ENCODE measurements at regions not wholly inside any gene's neighbourhood (a gene's known extent, or its start where the extent isn't known, plus 50 kb on each side); places are given as distances from the start of the nearest gene placed in this dataset.

DNA sequence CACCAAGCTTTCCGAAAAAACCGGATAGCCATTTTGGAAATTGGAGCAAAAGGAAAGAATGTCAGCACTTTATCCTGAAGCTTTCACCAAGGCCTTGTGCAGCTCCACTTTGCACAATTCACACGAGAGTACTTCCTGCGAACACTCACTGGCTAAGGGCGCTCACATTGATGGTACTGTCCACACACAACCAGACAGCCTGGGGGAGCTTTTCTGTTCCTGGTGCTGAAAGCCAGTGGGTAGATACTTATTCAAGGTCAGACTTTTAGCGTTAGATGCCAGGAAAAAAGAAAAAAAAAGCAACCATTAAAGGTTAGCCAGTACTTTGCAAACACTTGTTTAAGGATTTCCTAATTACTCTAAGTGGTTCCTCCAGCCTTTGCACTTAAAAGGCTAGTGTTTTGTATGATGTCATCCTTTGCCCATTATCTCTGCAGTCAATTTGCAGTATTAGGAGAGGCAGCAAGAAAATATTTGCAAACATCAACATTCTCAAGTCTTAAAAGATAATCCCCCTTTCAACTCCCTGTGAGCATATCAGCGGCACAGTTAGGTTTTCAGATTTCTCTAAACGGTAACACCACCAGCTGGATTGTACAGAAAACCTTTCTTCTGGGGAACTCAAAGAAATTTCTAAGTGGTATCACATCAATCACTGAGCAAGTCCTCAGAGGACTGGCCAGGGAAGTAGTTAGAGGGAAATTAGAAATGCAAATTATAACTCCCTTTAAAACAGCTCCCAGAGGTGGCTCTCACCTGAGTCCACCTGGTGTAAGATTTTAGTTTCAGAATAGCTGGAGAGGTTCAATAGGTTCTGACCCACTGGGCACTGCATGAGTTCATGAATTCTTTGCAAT lies 243.4 kb upstream of the IRX5 start:
- TF ChIP-seq, protein P1, sequence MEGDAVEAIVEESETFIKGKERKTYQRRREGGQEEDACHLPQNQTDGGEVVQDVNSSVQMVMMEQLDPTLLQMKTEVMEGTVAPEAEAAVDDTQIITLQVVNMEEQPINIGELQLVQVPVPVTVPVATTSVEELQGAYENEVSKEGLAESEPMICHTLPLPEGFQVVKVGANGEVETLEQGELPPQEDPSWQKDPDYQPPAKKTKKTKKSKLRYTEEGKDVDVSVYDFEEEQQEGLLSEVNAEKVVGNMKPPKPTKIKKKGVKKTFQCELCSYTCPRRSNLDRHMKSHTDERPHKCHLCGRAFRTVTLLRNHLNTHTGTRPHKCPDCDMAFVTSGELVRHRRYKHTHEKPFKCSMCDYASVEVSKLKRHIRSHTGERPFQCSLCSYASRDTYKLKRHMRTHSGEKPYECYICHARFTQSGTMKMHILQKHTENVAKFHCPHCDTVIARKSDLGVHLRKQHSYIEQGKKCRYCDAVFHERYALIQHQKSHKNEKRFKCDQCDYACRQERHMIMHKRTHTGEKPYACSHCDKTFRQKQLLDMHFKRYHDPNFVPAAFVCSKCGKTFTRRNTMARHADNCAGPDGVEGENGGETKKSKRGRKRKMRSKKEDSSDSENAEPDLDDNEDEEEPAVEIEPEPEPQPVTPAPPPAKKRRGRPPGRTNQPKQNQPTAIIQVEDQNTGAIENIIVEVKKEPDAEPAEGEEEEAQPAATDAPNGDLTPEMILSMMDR (IDR thresholded peaks at IDR 0.05; ENCODE audit: low read depth, low read length) = no peak

DNA sequence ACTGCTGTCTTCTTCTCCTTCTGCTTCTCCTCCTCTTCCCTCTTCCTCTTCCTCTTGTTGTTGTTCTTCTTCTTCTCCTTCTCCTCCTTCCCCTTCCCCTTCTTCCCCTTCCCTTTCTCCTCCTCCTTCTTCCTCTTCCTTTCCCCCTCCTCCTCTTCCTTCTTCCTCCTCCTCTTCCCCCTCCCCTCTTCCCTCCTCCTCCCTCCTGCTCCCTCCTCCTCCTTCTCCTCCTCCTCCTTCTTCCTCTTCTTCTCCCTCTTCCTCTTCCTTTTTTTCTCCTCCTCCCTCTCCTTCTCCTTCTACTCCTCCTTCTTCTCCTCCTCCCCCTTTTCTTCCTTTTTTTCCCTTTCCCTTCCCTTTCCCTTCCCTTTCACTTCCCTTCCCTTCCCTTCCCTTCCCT lies 245.0 kb upstream of the IRX5 start:
- TF ChIP-seq, protein P1 (IDR thresholded peaks at IDR 0.05; ENCODE audit: low read depth, low read length) = no peak
- in situ Hi-C loops (cut with HindIII; ENCODE audit: low sequenced_read_pairs) = no loop called here
- no peak for DNase-seq (ENCODE audit: low read depth, low spot score)

More for the DNA sequence above, 243.4 kb upstream of the IRX5 start:
- no peak overlapping the region for H3K4me3 ChIP-seq (ENCODE audit: low read depth, low read length)
- in situ Hi-C loops (cut with HindIII; ENCODE audit: low sequenced_read_pairs) = no loop called here
- no peak for DNase-seq (ENCODE audit: low read depth, low spot score)

DNA sequence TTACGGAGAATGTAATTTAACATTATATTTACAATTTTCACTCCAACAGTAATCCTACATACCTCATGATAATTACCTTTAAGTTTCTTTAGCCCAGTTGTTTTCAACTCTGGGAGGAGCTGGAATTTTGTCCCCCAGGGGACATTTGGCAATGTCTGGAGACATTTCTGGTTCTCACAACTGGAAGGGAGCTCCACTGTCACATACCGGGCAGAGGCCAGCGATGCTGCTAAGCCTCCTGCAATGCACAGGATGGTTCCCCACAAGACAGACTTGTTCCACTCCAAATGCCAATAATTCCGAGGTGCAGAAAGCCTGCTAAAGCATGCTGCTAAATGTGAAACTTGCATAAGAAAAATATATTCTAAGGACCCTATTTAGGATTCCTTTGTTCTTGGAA lies 251.1 kb upstream of the IRX5 start:
- no peak overlapping the region for H3K4me3 ChIP-seq (ENCODE audit: low read depth, low read length)
- TF ChIP-seq, protein P1 (IDR thresholded peaks at IDR 0.05; ENCODE audit: low read depth, low read length) = no peak
- in situ Hi-C loops (cut with HindIII; ENCODE audit: low sequenced_read_pairs) = no loop called here
- no peak for DNase-seq (ENCODE audit: low read depth, low spot score)

More for the DNA sequence above, 245.0 kb upstream of the IRX5 start:
- H3K4me3 ChIP-seq (ENCODE audit: low read depth, low read length) = no peak overlapping the region

DNA sequence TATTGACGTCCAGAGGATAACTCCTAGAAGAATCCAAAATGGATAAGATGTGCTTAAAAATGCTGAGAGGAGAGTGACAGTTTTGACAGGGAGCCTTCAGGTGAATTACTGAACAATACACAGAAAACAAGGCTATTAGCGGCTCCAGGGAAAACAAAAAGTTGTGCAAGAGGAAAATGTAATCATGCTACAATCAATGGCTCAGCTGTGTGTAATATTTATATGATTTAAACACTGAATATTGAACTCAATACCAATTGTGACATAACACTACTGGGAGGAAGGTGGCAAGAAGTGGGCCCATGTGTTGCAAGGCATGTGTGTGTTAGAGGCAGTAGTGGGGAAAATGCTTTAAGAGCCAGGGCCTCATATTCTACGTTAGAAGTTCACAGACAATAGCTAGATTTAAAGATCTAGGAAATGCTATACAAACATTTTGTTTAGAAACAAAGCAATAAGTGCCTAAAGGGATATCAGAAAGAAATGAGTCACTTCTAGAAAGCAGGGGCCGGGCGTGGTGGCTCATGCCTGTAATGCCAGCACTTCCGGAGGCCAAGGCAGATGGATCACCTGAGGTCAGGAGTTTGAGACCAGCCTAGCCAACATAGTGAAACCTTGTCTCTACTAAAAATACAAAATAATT lies 253.2 kb upstream of the IRX5 start:
- H3K4me3 ChIP-seq (ENCODE audit: low read depth, low read length) = no peak overlapping the region
- TF ChIP-seq, protein P1 (IDR thresholded peaks at IDR 0.05; ENCODE audit: low read depth, low read length) = no peak
- in situ Hi-C loops (cut with HindIII; ENCODE audit: low sequenced_read_pairs) = no loop called here
- DNase-seq (ENCODE audit: low read depth, low spot score) = no peak

DNA sequence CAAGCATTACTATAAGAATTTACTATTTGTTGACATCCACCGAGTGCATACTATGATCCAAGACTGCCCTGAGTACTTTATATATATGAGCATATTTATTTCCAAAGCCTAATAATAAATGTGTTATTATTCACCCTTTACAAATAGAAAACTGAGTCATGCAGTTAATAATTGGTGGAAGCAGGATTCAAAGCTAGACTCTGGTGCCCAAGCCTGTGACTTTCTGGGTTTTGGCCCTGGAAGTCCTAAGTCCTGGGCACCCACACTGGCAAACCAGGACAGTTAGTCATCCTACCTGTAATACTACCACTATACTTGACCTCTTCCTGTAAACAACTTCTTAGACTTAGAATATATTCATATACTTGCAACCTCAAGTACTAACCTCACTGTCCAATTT lies 257.4 kb upstream of the IRX5 start:
- no peak overlapping the region for H3K4me3 ChIP-seq (ENCODE audit: low read depth, low read length)
- TF ChIP-seq, protein P1 (IDR thresholded peaks at IDR 0.05; ENCODE audit: low read depth, low read length) = no peak
- in situ Hi-C loops (cut with HindIII; ENCODE audit: low sequenced_read_pairs) = no loop called here
- DNase-seq (ENCODE audit: low read depth, low spot score) = no peak

DNA sequence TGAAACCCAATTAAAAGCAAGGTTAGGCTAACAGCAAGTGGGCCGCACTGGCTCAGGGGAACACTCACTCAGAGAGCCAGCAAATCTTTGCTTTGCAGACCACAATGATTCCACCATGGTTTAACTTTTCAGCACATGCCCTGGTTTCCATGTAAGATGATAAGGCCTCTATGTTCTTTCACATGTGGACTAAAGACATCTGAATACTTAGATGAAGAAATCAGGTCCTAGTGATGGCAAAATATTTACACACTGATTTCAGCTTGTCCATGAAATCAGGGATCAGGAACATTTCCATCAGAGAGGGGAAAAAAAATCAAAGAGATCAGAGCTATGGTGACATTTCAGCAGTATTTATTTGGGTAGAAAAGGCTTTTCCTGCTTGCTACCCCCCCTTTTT lies 258.2 kb upstream of the IRX5 start:
- no peak for DNase-seq (ENCODE audit: low read depth, low spot score)
- H3K4me3 ChIP-seq (ENCODE audit: low read depth, low read length) = no peak overlapping the region
- TF ChIP-seq, protein P1 (IDR thresholded peaks at IDR 0.05; ENCODE audit: low read depth, low read length) = no peak
- in situ Hi-C loops (cut with HindIII; ENCODE audit: low sequenced_read_pairs) = no loop called here

All from astrocyte of the spinal cord (primary cell).